T-helper 17 cell (primary cell): ENCODE measurements at regions not wholly inside any gene's neighbourhood (a gene's known extent, or its start where the extent isn't known, plus 50 kb on each side); places are given as distances from the start of the nearest gene placed in this dataset.
"Not testable (repeated sequence)": the region's sequence is repeated elsewhere in the genome, so short reads cannot be mapped to it uniquely, and the experiment has no call there.

ENCODE experiments used
- ATAC-seq: fragments of 150-1000 bp; cut with Tn5 transposase; 2 replicates; pipeline ENCODE4 v1.10.0; 2021; ENCODE audit warnings: mild to moderate bottlenecking, moderate library complexity
- DNase-seq, 3 donors: peaks; one replicate each; pipeline versions ENCODE4 v3.0.0 to v3.0.0-alpha.2; 2020 to 2021
- H3K9me3 ChIP-seq: one replicate; pipeline ENCODE4 v1.7.0; 2013; ENCODE audit warnings: low read length, mild to moderate bottlenecking; ENCODE audit not compliant: control insufficient read depth, poor library complexity, severe bottlenecking
- H3K27ac Mint-ChIP-seq: one replicate; pipeline ENCODE4 v1.8.0; 2022; ENCODE audit warnings: mild to moderate bottlenecking, moderate library complexity, mixed read lengths
- H3K27me3 Mint-ChIP-seq: one replicate; pipeline ENCODE4 v1.8.0; 2022; ENCODE audit warnings: mixed read lengths
- H3K36me3 Mint-ChIP-seq: one replicate; pipeline ENCODE4 v1.8.0; 2022; ENCODE audit warnings: low read depth, mixed read lengths
- H3K4me1 Mint-ChIP-seq: one replicate; pipeline ENCODE4 v1.8.0; 2022; ENCODE audit warnings: mild to moderate bottlenecking, mixed read lengths
- H3K4me3 Mint-ChIP-seq: one replicate; pipeline ENCODE4 v1.8.0; 2022; ENCODE audit warnings: mild to moderate bottlenecking, moderate library complexity, mixed read lengths

- no peaks in the 10 kb centered on the region for H3K9me3 ChIP-seq
- Mint-ChIP-seq H3K36me3 (no peaks in the 10 kb centered on the region), H3K27me3 (no peaks in the 10 kb centered on the region), H3K4me3 (peak overlapping the region; percentile 64), H3K27ac (no peak overlapping the region), H3K4me1 (peaks cover 5% of the 10 kb centered on the region)
- ATAC-seq (no peak), DNase-seq (no peak)
Observed at GRCh38 chrX:87874043-87874442, 356.4 kb downstream of the KLHL4 start.

- H3K27ac Mint-ChIP-seq = no peak overlapping the region
- H3K4me3 Mint-ChIP-seq = no peak overlapping the region
- no peaks in the 10 kb centered on the region for H3K27me3 Mint-ChIP-seq
- no peak for DNase-seq
- H3K4me1 Mint-ChIP-seq = no peaks in the 10 kb centered on the region
- H3K36me3 Mint-ChIP-seq = no peaks in the 10 kb centered on the region
- H3K9me3 ChIP-seq = no peaks in the 10 kb centered on the region
- ATAC-seq = no peak
Observed at GRCh38 chrX:87878926-87879325, 361.3 kb downstream of the KLHL4 start.

GRCh38 chrX:87890437-87890836 lies 372.8 kb downstream of the KLHL4 start:
- Mint-ChIP-seq H3K4me3 (no peak overlapping the region), H3K27ac (no peak overlapping the region), H3K27me3 (no peaks in the 10 kb centered on the region), H3K36me3 (no peaks in the 10 kb centered on the region), H3K4me1 (no peaks in the 10 kb centered on the region)
- DNase-seq = no peak
- no peaks in the 10 kb centered on the region for H3K9me3 ChIP-seq
- ATAC-seq = no peak

- Mint-ChIP-seq H3K36me3 (no peaks in the 10 kb centered on the region), H3K4me1 (no peaks in the 10 kb centered on the region), H3K27me3 (no peaks in the 10 kb centered on the region), H3K27ac (no peak overlapping the region), H3K4me3 (no peak overlapping the region)
- no peak for DNase-seq
- no peak for ATAC-seq
- no peaks in the 10 kb centered on the region for H3K9me3 ChIP-seq
Observed at GRCh38 chrX:87895421-87895820, 377.8 kb downstream of the KLHL4 start.

GRCh38 chrX:87896057-87896456 lies 378.5 kb downstream of the KLHL4 start:
- no peak overlapping the region for H3K4me3 Mint-ChIP-seq
- H3K9me3 ChIP-seq = no peaks in the 10 kb centered on the region
- no peak overlapping the region for H3K27ac Mint-ChIP-seq
- no peaks in the 10 kb centered on the region for H3K36me3 Mint-ChIP-seq
- no peaks in the 10 kb centered on the region for H3K27me3 Mint-ChIP-seq
- no peaks in the 10 kb centered on the region for H3K4me1 Mint-ChIP-seq
- ATAC-seq = no peak
- DNase-seq = no peak

GRCh38 chrX:87900320-87900908 lies 382.8 kb downstream of the KLHL4 start:
- Mint-ChIP-seq H3K27me3 (no peaks in the 10 kb centered on the region), H3K4me1 (no peaks in the 10 kb centered on the region), H3K4me3 (no peak overlapping the region), H3K27ac (peak overlapping the region; percentile 3), H3K36me3 (no peaks in the 10 kb centered on the region)
- no peaks in the 10 kb centered on the region for H3K9me3 ChIP-seq
- ATAC-seq (peak; percentile 30), DNase-seq (no peak)

GRCh38 chrX:87901060-87901459 lies 383.5 kb downstream of the KLHL4 start:
- Mint-ChIP-seq H3K36me3 (no peaks in the 10 kb centered on the region), H3K27ac (no peak overlapping the region), H3K27me3 (no peaks in the 10 kb centered on the region), H3K4me1 (no peaks in the 10 kb centered on the region), H3K4me3 (no peak overlapping the region)
- H3K9me3 ChIP-seq = no peaks in the 10 kb centered on the region
- DNase-seq (no peak), ATAC-seq (no peak)

- Mint-ChIP-seq H3K4me3 (no peak overlapping the region), H3K27me3 (no peaks in the 10 kb centered on the region), H3K27ac (no peak overlapping the region), H3K4me1 (no peaks in the 10 kb centered on the region), H3K36me3 (no peaks in the 10 kb centered on the region)
- no peaks in the 10 kb centered on the region for H3K9me3 ChIP-seq
- DNase-seq (no peak), ATAC-seq (no peak)
Observed at GRCh38 chrX:87914726-87915125, 397.1 kb downstream of the KLHL4 start.

GRCh38 chrX:87924619-87925018 lies 407.0 kb downstream of the KLHL4 start:
- DNase-seq (no peak), ATAC-seq (no peak)
- no peaks in the 10 kb centered on the region for H3K27me3 Mint-ChIP-seq
- no peak overlapping the region for H3K4me3 Mint-ChIP-seq
- no peak overlapping the region for H3K27ac Mint-ChIP-seq
- H3K9me3 ChIP-seq = no peaks in the 10 kb centered on the region
- H3K4me1 Mint-ChIP-seq = no peaks in the 10 kb centered on the region
- no peaks in the 10 kb centered on the region for H3K36me3 Mint-ChIP-seq

GRCh38 chrX:87941841-87942240 lies 424.2 kb downstream of the KLHL4 start:
- Mint-ChIP-seq H3K4me1 (no peaks in the 10 kb centered on the region), H3K36me3 (no peaks in the 10 kb centered on the region), H3K27me3 (no peaks in the 10 kb centered on the region), H3K4me3 (no peak overlapping the region), H3K27ac (no peak overlapping the region)
- no peaks in the 10 kb centered on the region for H3K9me3 ChIP-seq
- no peak for DNase-seq
- no peak for ATAC-seq

GRCh38 chrX:87961471-87961870 lies 443.9 kb downstream of the KLHL4 start:
- no peak overlapping the region for H3K27ac Mint-ChIP-seq

GRCh38 chrX:87968118-87968517 lies 450.5 kb downstream of the KLHL4 start:
- ATAC-seq (no peak), DNase-seq (no peak)
- Mint-ChIP-seq H3K27me3 (no peaks in the 10 kb centered on the region), H3K4me3 (no peak overlapping the region), H3K4me1 (no peaks in the 10 kb centered on the region), H3K36me3 (no peaks in the 10 kb centered on the region), H3K27ac (no peak overlapping the region)
- H3K9me3 ChIP-seq = no peaks in the 10 kb centered on the region

More at GRCh38 chrX:87961471-87961870, 443.9 kb downstream of the KLHL4 start:
- DNase-seq (no peak), ATAC-seq (no peak)
- H3K27me3 Mint-ChIP-seq = no peaks in the 10 kb centered on the region
- H3K9me3 ChIP-seq = no peaks in the 10 kb centered on the region
- H3K4me3 Mint-ChIP-seq = no peak overlapping the region
- no peaks in the 10 kb centered on the region for H3K36me3 Mint-ChIP-seq
- no peaks in the 10 kb centered on the region for H3K4me1 Mint-ChIP-seq

- H3K9me3 ChIP-seq, H3K36me3 Mint-ChIP-seq, H3K4me3 Mint-ChIP-seq, H3K27ac Mint-ChIP-seq, H3K27me3 Mint-ChIP-seq, ATAC-seq, DNase-seq, H3K4me1 Mint-ChIP-seq: not testable (repeated sequence)
Observed at GRCh38 chrX:87972121-87972520, 454.5 kb downstream of the KLHL4 start.

GRCh38 chrX:87975365-87975764 lies 457.8 kb downstream of the KLHL4 start:
- no peaks in the 10 kb centered on the region for H3K9me3 ChIP-seq
- no peak for DNase-seq
- H3K36me3 Mint-ChIP-seq = peaks cover 2% of the 10 kb centered on the region
- H3K27me3 Mint-ChIP-seq = no peaks in the 10 kb centered on the region
- H3K27ac Mint-ChIP-seq = no peak overlapping the region
- H3K4me1 Mint-ChIP-seq = no peaks in the 10 kb centered on the region
- no peak for ATAC-seq
- no peak overlapping the region for H3K4me3 Mint-ChIP-seq
